ENCODE measurements at regions not wholly inside any gene's neighbourhood (a gene's known extent, or its start where the extent isn't known, plus 50 kb on each side); places are given as distances from the start of the nearest gene placed in this dataset.

- no peak for TF ChIP-seq EP300 (IDR thresholded peaks at IDR 0.05)
- TF ChIP-seq, protein P1, sequence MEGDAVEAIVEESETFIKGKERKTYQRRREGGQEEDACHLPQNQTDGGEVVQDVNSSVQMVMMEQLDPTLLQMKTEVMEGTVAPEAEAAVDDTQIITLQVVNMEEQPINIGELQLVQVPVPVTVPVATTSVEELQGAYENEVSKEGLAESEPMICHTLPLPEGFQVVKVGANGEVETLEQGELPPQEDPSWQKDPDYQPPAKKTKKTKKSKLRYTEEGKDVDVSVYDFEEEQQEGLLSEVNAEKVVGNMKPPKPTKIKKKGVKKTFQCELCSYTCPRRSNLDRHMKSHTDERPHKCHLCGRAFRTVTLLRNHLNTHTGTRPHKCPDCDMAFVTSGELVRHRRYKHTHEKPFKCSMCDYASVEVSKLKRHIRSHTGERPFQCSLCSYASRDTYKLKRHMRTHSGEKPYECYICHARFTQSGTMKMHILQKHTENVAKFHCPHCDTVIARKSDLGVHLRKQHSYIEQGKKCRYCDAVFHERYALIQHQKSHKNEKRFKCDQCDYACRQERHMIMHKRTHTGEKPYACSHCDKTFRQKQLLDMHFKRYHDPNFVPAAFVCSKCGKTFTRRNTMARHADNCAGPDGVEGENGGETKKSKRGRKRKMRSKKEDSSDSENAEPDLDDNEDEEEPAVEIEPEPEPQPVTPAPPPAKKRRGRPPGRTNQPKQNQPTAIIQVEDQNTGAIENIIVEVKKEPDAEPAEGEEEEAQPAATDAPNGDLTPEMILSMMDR (IDR thresholded peaks at IDR 0.05): no peak
These were observed 883.4 kb upstream of the PRMT6 start for GRCh38 chr1:106173101-106173500.
